ENCODE measurements at regions not wholly inside any gene's neighbourhood (a gene's known extent, or its start where the extent isn't known, plus 50 kb on each side); places are given as distances from the start of the nearest gene placed in this dataset.

- TF ChIP-seq ZNF462 (CRISPR knock-in tag; IDR thresholded peaks at IDR 0.05): no peak
- no peak for TF ChIP-seq REST (IDR thresholded peaks at IDR 0.05; ENCODE audit: unreplicated experiment)
- no peak for TF ChIP-seq ZNF331 (CRISPR knock-in tag; IDR thresholded peaks at IDR 0.05; ENCODE audit: low read depth)
- TF ChIP-seq POLR2AphosphoS5 (IDR thresholded peaks at IDR 0.05; ENCODE audit: low read depth): no peak
- TF ChIP-seq STAT1 (IDR thresholded peaks at IDR 0.05; ENCODE audit: unreplicated experiment): no peak
- no peak for TF ChIP-seq CTCF (conservative IDR thresholded peaks at IDR 0.05; ENCODE audit: low read depth in 2 of 2)
- TF ChIP-seq ETS1 (IDR thresholded peaks at IDR 0.05): no peak
- TF ChIP-seq EZH2phosphoT487 (IDR thresholded peaks at IDR 0.05; ENCODE audit: unreplicated experiment): no peak
Measured at GRCh38 chr10:31599626-31600504, 280.8 kb downstream of the ZEB1 start (continued).

Data from GM23338 (cell line).